Keratinocyte (primary cell): ENCODE measurements at regions not wholly inside any gene's neighbourhood (a gene's known extent, or its start where the extent isn't known, plus 50 kb on each side); places are given as distances from the start of the nearest gene placed in this dataset.

Source experiments
- DNase-seq: peaks from one replicate; pipeline ENCODE4 v3.0.0-alpha.2; 2011; ENCODE audit warnings: low read depth, missing footprints, low spot score
- FAIRE-seq: peaks from 2 replicates; lab custom pipeline; 2011; peaks lifted over from hg19 to GRCh38; lab: Jason Lieb, UNC
- H2AFZ ChIP-seq: 2 replicates; pipeline ENCODE4 v1.6.0; 2012; ENCODE audit warnings: low read length, control low read depth, inconsistent platforms; ENCODE audit not compliant: control insufficient read depth
- H3K27ac ChIP-seq: 2 replicates; pipeline ENCODE4 v1.5.1; 2011; ENCODE audit warnings: low read length; ENCODE audit not compliant: control insufficient read depth, insufficient read depth
- H3K27me3 ChIP-seq: 3 replicates; pipeline ENCODE4 v1.6.0; 2011; ENCODE audit warnings: low read length; ENCODE audit not compliant: control insufficient read depth, insufficient read depth; ENCODE audit errors: extremely low read depth
- H3K36me3 ChIP-seq, 2 experiments: 2 replicates in 1 of 2; 3 replicates in 1 of 2; pipeline ENCODE4 v1.5.1; 2011; ENCODE audit warnings: low read length in 2 of 2, mild to moderate bottlenecking in 1 of 2; ENCODE audit not compliant: control insufficient read depth in 2 of 2, insufficient read depth in 2 of 2; ENCODE audit errors: extremely low read depth in 1 of 2
- H3K4me1 ChIP-seq: 3 replicates; pipeline ENCODE4 v1.5.1; 2011; ENCODE audit warnings: low read length; ENCODE audit not compliant: control insufficient read depth, insufficient read depth; ENCODE audit errors: extremely low read depth
- H3K4me2 ChIP-seq: 3 replicates; pipeline ENCODE4 v1.6.0; 2011; ENCODE audit warnings: low read depth, low read length; ENCODE audit not compliant: control insufficient read depth, insufficient read depth; ENCODE audit errors: extremely low read depth
- H3K4me3 ChIP-seq, 3 experiments: fragments of 200-600 bp in 1 of 3; sonication (generic) in 1 of 3; 2 replicates in 2 of 3; 3 replicates in 1 of 3; pipeline ENCODE4 v1.5.1; 2011 to 2016; ENCODE audit warnings: low read length in 3 of 3, mild to moderate bottlenecking in 3 of 3, control low read depth in 2 of 3, inconsistent platforms in 1 of 3, low read depth in 1 of 3, mixed read lengths in 1 of 3, mixed run types in 1 of 3, moderate library complexity in 1 of 3; ENCODE audit not compliant: control insufficient read depth in 2 of 3, insufficient read depth in 2 of 3; ENCODE audit errors: extremely low read depth in 1 of 3
- H3K79me2 ChIP-seq: 2 replicates; pipeline ENCODE4 v1.6.0; 2012; ENCODE audit warnings: low read length; ENCODE audit not compliant: control insufficient read depth, insufficient read depth
- H3K9ac ChIP-seq: 3 replicates; pipeline ENCODE4 v1.6.0; 2011; ENCODE audit warnings: low read length; ENCODE audit not compliant: control insufficient read depth, insufficient read depth; ENCODE audit errors: extremely low read depth
- H3K9me1 ChIP-seq: 3 replicates; pipeline ENCODE4 v1.6.0; 2011; ENCODE audit warnings: low read length; ENCODE audit not compliant: control insufficient read depth, insufficient read depth; ENCODE audit errors: extremely low read depth
- H3K9me3 ChIP-seq: 2 replicates; pipeline ENCODE4 v1.5.1; 2012; ENCODE audit warnings: low read depth, low read length; ENCODE audit not compliant: control insufficient read depth
- H4K20me1 ChIP-seq: 3 replicates; pipeline ENCODE4 v1.6.0; 2011; ENCODE audit warnings: low read length; ENCODE audit not compliant: control insufficient read depth, insufficient read depth; ENCODE audit errors: extremely low read depth
- CTCF ChIP-seq, 3 experiments: IDR thresholded peaks in 1 of 3; conservative IDR thresholded peaks in 1 of 3; optimal IDR thresholded peaks in 1 of 3; 2 replicates in 2 of 3; 3 replicates in 1 of 3; pipeline versions ENCODE3 to v1.5.1; 2011; ENCODE audit warnings: low read length in 3 of 3, mild to moderate bottlenecking in 3 of 3, moderate library complexity in 2 of 3, control low read depth in 1 of 3, inconsistent platforms in 1 of 3; ENCODE audit not compliant: insufficient read depth in 2 of 3; ENCODE audit errors: extremely low read depth in 1 of 3
- EZH2 ChIP-seq: IDR thresholded peaks from one replicate; pipeline ENCODE4 v1.6.1; 2012; ENCODE audit warnings: inconsistent platforms, mild to moderate bottlenecking, low read length, moderate library complexity
- dilution Hi-C: fragments of 300-500 bp; cut with MboI; formaldehyde crosslinking; loops from one replicate; pipeline ENCODE4 v1.7.0; 2020; ENCODE audit warnings: low sequenced_read_pairs; ENCODE audit not compliant: extremely low pct_ligation_motif_present

- Histone ChIP-seq H3K9me3 (no peaks in the 10 kb centered on the region), H3K4me1 (no peaks in the 10 kb centered on the region), H3K27me3 (no peaks in the 10 kb centered on the region), H3K36me3 (no peaks in the 10 kb centered on the region), H3K27ac (no peak overlapping the region), H3K4me3 (no peak overlapping the region), H2AFZ (no peak overlapping the region), H3K79me2 (no peaks in the 10 kb centered on the region), H4K20me1 (no peaks in the 10 kb centered on the region), H3K9me1 (no peaks in the 10 kb centered on the region), H3K9ac (no peak overlapping the region), H3K4me2 (no peak overlapping the region)
- FAIRE-seq, result no peak
- no peak for DNase-seq
- TF ChIP-seq CTCF (optimal IDR thresholded peaks at IDR 0.05 in 1 of 3, IDR thresholded peaks at IDR 0.05 in 1 of 3, conservative IDR thresholded peaks at IDR 0.05 in 1 of 3; ENCODE audit: extremely low read depth in 1 of 3, insufficient read depth in 2 of 3, low read length in 3 of 3) (no peak), EZH2 (no peak)
- dilution Hi-C loops, result no loop called here
These were observed 77.6 kb downstream of the COX18 start for GRCh38 chr4:72991873-72992272.

- Histone ChIP-seq H3K9ac (no peak overlapping the region), H2AFZ (no peak overlapping the region), H3K36me3 (no peaks in the 10 kb centered on the region), H3K4me1 (no peaks in the 10 kb centered on the region), H3K4me2 (no peak overlapping the region), H3K9me1 (no peaks in the 10 kb centered on the region), H4K20me1 (no peaks in the 10 kb centered on the region), H3K79me2 (no peaks in the 10 kb centered on the region), H3K9me3 (no peaks in the 10 kb centered on the region), H3K4me3 (no peak overlapping the region), H3K27me3 (no peaks in the 10 kb centered on the region), H3K27ac (no peak overlapping the region)
- no peak for FAIRE-seq
- no peak for DNase-seq
- no peak for TF ChIP-seq EZH2
- no peak for TF ChIP-seq CTCF (optimal IDR thresholded peaks at IDR 0.05 in 1 of 3, IDR thresholded peaks at IDR 0.05 in 1 of 3, conservative IDR thresholded peaks at IDR 0.05 in 1 of 3; ENCODE audit: extremely low read depth in 1 of 3, insufficient read depth in 2 of 3, low read length in 3 of 3)
- dilution Hi-C loops, result no loop called here
These were observed 81.5 kb downstream of the COX18 start for GRCh38 chr4:72987741-72988729.
